LoVo (cell line): ENCODE measurements at regions not wholly inside any gene's neighbourhood (a gene's known extent, or its start where the extent isn't known, plus 50 kb on each side); places are given as distances from the start of the nearest gene placed in this dataset.
A peak's percentile ranks its signal among the peaks of the same experiment; 100 is the strongest.

Experiments
- DNase-seq: peaks from one replicate; pipeline ENCODE4 v3.0.0-alpha.2; 2016; ENCODE audit warnings: low spot score

DNA sequence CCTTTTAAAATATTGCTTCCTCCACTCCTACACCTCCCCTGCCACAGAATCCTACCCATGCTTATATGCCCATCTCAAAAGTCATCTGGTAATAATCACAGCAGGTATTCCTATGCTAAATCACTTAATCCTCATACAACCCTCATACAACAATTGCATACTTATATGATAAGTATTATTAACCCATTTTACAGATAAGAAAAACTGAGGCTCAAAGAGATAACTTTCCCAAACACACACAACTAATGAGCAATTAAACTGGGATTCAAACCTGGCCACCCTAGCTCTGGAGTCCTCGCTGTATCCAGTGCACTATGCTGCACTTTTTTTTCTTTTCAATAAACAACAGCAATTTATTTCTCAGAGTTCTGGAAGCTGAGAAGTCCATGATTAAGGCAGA lies 99.8 kb upstream of the TSPAN5 start:
- no peak for DNase-seq

DNA sequence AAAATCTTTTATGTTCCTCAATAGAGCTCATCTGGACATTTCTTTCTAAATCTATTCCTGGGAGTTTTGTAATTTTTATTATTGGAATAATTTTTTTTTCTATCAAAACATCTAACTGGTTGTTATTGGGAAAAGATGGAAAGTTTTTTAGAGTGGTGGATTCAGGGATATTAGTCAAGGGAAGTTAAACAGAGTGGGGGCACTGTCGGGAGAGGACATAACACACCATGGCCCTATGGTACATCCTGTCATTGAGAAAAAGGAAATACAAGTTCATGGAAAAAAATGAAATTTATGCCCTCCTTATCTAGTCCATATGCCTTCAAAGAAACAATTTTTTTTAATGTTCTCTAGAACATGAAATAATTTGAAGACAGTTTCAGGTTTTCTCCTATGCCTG lies 96.3 kb upstream of the TSPAN5 start:
- no peak for DNase-seq

GRCh38 chr4:98749206-98749605 lies 90.8 kb upstream of the TSPAN5 start:
- DNase-seq = no peak

- no peak for DNase-seq
These were observed 90.2 kb upstream of the TSPAN5 start for GRCh38 chr4:98748609-98749008.

DNA sequence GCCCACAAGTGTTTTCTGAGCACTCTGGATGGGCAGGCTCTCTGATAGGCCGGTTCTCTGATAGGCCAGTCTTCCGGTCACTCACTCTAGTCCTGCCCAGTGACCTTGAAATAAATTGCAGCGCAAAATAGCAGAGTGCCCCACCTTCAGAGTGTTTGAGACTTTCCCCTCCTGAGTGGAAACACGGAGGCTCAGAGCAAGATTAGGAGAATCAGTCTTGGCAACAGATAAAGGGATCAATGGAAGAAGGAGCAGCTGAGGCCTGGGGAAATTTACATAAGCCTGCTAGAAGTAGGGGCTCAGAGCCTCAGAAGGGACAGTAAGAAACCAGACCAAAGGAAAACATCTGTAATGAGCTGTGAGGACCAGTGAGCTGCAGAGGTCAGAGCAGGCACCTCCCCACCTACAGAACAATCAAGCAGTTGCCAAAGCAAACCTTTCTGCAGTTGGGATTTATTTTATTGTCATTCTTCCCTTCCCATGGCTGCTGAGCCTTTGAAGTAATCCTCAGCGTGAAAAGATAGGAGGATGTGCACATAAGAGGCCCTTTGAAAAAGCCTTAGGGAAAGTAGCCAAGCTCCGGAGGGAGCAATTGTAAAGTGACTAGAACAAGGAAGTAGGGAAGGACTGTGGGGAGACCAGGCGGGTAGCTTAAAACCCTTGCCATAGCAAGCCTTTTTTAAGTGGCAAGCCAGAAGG lies 89.1 kb upstream of the TSPAN5 start:
- DNase-seq = peak; percentile 80

DNA sequence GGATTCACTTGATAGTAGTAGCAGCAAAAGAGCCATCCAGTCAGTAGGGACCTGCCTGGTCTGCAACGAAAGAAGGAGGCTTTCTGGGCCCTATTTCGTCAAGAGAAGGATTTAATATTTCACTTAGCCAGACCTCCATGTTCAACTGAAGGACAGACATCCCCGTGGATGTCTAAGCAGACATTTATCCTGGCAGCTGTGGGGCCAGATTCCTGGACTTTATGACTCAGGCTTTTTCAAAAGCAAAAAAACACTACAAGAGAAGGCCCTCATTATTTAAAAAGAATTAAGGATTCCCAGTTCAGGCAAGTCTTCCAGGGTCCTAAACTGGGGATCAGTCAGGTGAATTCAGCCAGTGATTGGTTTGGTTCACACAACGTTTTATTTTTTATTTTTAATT lies 88.5 kb upstream of the TSPAN5 start:
- no peak for DNase-seq

GRCh38 chr4:98746530-98746929 lies 88.1 kb upstream of the TSPAN5 start:
- DNase-seq = peak; percentile 15

DNA sequence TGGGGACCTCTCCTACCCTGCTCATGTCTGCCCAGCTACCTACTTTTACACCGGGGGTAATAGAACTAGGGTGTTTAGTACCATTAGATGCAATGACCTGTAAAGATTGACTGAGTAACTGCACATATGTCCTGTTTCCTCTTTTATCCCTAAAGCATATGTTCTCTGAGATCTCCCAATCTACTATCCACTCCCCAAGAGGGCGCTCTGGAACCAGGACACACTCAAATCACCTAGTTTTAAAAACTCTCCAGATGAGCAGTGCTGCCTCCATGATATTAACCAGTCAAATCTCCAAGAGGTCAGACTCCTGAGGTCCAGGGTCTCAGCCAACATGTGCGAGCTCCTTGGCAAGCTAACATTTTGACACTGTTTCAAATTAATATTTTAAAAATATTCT lies 87.0 kb upstream of the TSPAN5 start:
- DNase-seq = no peak

GRCh38 chr4:98744372-98745150 lies 86.2 kb upstream of the TSPAN5 start:
- DNase-seq = peak; percentile 11

DNA sequence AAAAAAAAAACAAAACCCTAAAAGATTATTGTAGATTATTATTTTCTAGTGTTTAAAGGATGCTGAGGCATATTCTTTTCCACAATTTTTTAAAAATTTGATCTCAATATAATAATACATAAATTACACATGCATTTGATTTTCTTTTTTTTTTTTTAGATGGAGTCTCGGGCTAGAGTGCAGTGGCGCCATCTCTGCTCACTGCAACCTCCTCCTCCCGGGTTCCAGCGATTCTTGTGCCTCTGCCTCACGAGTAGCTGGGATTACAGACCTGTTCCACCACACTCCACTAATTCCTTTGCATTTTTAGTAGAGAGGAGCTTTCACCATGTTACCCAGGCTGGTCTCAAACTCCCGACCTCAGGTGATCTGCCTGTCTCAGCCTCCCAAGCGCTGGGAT lies 83.5 kb upstream of the TSPAN5 start:
- no peak for DNase-seq

DNA sequence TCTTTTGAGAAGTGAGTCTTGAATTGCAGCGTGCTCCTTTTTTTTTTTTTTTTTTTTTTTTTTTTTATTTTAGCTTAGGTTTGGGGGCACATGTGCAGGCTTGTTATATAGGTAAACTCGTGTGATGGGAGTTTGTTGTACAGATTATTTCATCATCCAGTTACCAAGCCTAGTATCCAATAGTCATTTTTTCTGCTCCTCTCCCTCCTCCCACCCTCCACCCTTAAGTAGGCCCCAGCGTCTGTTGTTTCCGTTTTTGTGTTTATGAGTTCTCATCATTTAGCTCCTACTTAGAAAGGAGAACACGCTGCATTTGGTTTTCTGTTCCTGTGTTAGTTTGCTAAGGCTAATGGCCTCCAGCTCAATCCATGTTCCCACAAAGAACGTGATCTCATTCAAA lies 81.3 kb upstream of the TSPAN5 start:
- no peak for DNase-seq

GRCh38 chr4:98733601-98734000 lies 75.2 kb upstream of the TSPAN5 start:
- DNase-seq = no peak

DNA sequence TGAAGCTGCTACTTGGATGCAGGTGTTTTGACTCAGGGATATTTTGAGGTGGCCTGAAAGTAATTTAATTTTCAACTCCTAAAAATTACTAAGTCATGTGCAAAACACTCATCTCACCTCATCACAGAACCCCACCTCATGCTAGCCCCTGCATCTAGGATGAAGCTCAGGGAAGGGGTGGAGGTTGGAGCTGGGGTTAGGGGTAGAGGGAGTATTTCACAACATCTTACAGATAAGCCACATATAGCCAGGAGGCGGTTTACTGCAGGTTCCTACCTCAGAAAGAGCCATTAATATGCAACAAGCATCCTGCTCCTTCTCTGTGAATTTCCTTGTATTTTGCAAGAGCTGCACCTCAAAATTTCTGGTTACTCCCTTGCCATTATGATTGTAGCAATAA lies 70.5 kb upstream of the TSPAN5 start:
- no peak for DNase-seq

- DNase-seq = no peak
These were observed 70.0 kb upstream of the TSPAN5 start for GRCh38 chr4:98728433-98728832.

- no peak for DNase-seq
These were observed 63.6 kb upstream of the TSPAN5 start for GRCh38 chr4:98722000-98722399.

GRCh38 chr4:98720871-98721480 lies 62.6 kb upstream of the TSPAN5 start:
- peak; percentile 31 for DNase-seq

GRCh38 chr4:98716796-98717195 lies 58.4 kb upstream of the TSPAN5 start:
- DNase-seq = no peak

- DNase-seq = no peak
These were observed 54.2 kb upstream of the TSPAN5 start for GRCh38 chr4:98712607-98713006.

GRCh38 chr4:98711526-98711925 lies 53.1 kb upstream of the TSPAN5 start:
- no peak for DNase-seq

- DNase-seq = no peak
These were observed 52.4 kb upstream of the TSPAN5 start for GRCh38 chr4:98710831-98711230.
